Fibroblast of lung (primary cell): ENCODE measurements at regions not wholly inside any gene's neighbourhood (a gene's known extent, or its start where the extent isn't known, plus 50 kb on each side); places are given as distances from the start of the nearest gene placed in this dataset.

ENCODE experiments used
- DNase-seq, 2 donors: peaks; one replicate each; pipeline versions ENCODE4 v3.0.0 to v3.0.0-alpha.2; 2010; ENCODE audit warnings: low read depth in 2 of 2
- H2AFZ ChIP-seq: 2 replicates; pipeline ENCODE4 v1.5.1; 2012; ENCODE audit warnings: low read length, control low read depth, inconsistent platforms
- H3K27ac ChIP-seq: 2 replicates; pipeline ENCODE4 v1.5.1; 2011; ENCODE audit warnings: low read length, control low read depth; ENCODE audit not compliant: insufficient read depth
- H3K27me3 ChIP-seq: 2 replicates; pipeline ENCODE4 v1.5.1; 2011; ENCODE audit warnings: mild to moderate bottlenecking, low read length; ENCODE audit not compliant: control insufficient read depth, insufficient read depth
- H3K36me3 ChIP-seq: 2 replicates; pipeline ENCODE4 v1.5.1; 2011; ENCODE audit warnings: low read length; ENCODE audit not compliant: control insufficient read depth, insufficient read depth
- H3K4me1 ChIP-seq: 2 replicates; pipeline ENCODE4 v1.5.1; 2011; ENCODE audit warnings: low read length; ENCODE audit not compliant: control insufficient read depth, insufficient read depth; ENCODE audit errors: extremely low read depth
- H3K4me2 ChIP-seq: 2 replicates; pipeline ENCODE4 v1.5.1; 2011; ENCODE audit warnings: low read length, control low read depth; ENCODE audit not compliant: insufficient read depth; ENCODE audit errors: extremely low read depth
- H3K4me3 ChIP-seq, 4 experiments: fragments of 200-600 bp in 1 of 4; sonication (generic) in 1 of 4; replicated peaks in 1 of 4; 2 replicates each; pipeline ENCODE4 v1.5.1; 2011 to 2016; ENCODE audit warnings: low read length in 4 of 4, low read depth in 3 of 4, mild to moderate bottlenecking in 3 of 4, control low read depth in 2 of 4, inconsistent platforms in 1 of 4, mixed read lengths in 1 of 4; ENCODE audit not compliant: insufficient read depth in 1 of 4; ENCODE audit errors: control extremely low read depth in 1 of 4
- H3K79me2 ChIP-seq: 2 replicates; pipeline ENCODE4 v1.5.1; 2012; ENCODE audit warnings: mild to moderate bottlenecking, low read length, inconsistent platforms; ENCODE audit not compliant: control insufficient read depth, insufficient read depth
- H3K9ac ChIP-seq: 2 replicates; pipeline ENCODE4 v1.5.1; 2011; ENCODE audit warnings: mild to moderate bottlenecking, low read length, control low read depth; ENCODE audit not compliant: insufficient read depth
- H3K9me3 ChIP-seq: 2 replicates; pipeline ENCODE4 v1.5.1; 2012; ENCODE audit warnings: low read depth, low read length; ENCODE audit not compliant: control insufficient read depth, insufficient read depth
- H4K20me1 ChIP-seq: 2 replicates; pipeline ENCODE4 v1.5.1; 2011; ENCODE audit warnings: low read length; ENCODE audit not compliant: control insufficient read depth, insufficient read depth; ENCODE audit errors: extremely low read depth
- EZH2 ChIP-seq: IDR thresholded peaks from 2 replicates; pipeline ENCODE4 v1.5.1; 2012; ENCODE audit warnings: low read length, control low read depth, mild to moderate bottlenecking; ENCODE audit errors: missing control alignments
- TF ChIP-seq, protein P1 (sequence below), 2 donors: IDR thresholded peaks in 1 of 2; conservative IDR thresholded peaks in 1 of 2; 1 replicate in 1 of 2; 2 replicates in 1 of 2; pipeline ENCODE4 v1.5.1; 2011 to 2012; ENCODE audit warnings: low read length in 2 of 2, control low read depth in 1 of 2, inconsistent platforms in 1 of 2, low read depth in 1 of 2, mild to moderate bottlenecking in 1 of 2

- Histone ChIP-seq H4K20me1 (no peaks in the 10 kb centered on the region), H3K27ac (no peak overlapping the region), H3K4me1 (no peaks in the 10 kb centered on the region), H3K79me2 (no peaks in the 10 kb centered on the region), H3K4me2 (no peak overlapping the region), H3K9me3 (no peaks in the 10 kb centered on the region), H2AFZ (no peak overlapping the region), H3K36me3 (no peaks in the 10 kb centered on the region), H3K27me3 (no peaks in the 10 kb centered on the region), H3K4me3 (no peak overlapping the region), H3K9ac (no peak overlapping the region)
- TF ChIP-seq, protein P1, sequence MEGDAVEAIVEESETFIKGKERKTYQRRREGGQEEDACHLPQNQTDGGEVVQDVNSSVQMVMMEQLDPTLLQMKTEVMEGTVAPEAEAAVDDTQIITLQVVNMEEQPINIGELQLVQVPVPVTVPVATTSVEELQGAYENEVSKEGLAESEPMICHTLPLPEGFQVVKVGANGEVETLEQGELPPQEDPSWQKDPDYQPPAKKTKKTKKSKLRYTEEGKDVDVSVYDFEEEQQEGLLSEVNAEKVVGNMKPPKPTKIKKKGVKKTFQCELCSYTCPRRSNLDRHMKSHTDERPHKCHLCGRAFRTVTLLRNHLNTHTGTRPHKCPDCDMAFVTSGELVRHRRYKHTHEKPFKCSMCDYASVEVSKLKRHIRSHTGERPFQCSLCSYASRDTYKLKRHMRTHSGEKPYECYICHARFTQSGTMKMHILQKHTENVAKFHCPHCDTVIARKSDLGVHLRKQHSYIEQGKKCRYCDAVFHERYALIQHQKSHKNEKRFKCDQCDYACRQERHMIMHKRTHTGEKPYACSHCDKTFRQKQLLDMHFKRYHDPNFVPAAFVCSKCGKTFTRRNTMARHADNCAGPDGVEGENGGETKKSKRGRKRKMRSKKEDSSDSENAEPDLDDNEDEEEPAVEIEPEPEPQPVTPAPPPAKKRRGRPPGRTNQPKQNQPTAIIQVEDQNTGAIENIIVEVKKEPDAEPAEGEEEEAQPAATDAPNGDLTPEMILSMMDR (conservative IDR thresholded peaks at IDR 0.05 in 1 of 2, IDR thresholded peaks at IDR 0.05 in 1 of 2; ENCODE audit: low read depth in 1 of 2, low read length in 2 of 2) = peak; percentile 17 to 35
- TF ChIP-seq EZH2 = no peak
- DNase-seq = peak in 1 of 2 donors; percentile 15
Observed at GRCh38 chrX:39609941-39610340, 487.8 kb downstream of the BCOR start.

- H3K9ac ChIP-seq = no peak overlapping the region
Observed at GRCh38 chrX:39611468-39611867, 486.3 kb downstream of the BCOR start.

GRCh38 chrX:39613482-39613995 lies 484.2 kb downstream of the BCOR start:
- Histone ChIP-seq H3K27me3 (no peaks in the 10 kb centered on the region), H3K4me2 (no peak overlapping the region)

More at GRCh38 chrX:39611468-39611867, 486.3 kb downstream of the BCOR start:
- Histone ChIP-seq H2AFZ (no peak overlapping the region), H3K4me2 (no peak overlapping the region), H3K79me2 (no peaks in the 10 kb centered on the region), H3K36me3 (no peaks in the 10 kb centered on the region), H3K27me3 (no peaks in the 10 kb centered on the region), H3K4me3 (no peak overlapping the region), H3K9me3 (no peaks in the 10 kb centered on the region), H3K4me1 (no peaks in the 10 kb centered on the region), H3K27ac (no peak overlapping the region), H4K20me1 (no peaks in the 10 kb centered on the region)
- TF ChIP-seq, protein P1 (conservative IDR thresholded peaks at IDR 0.05 in 1 of 2, IDR thresholded peaks at IDR 0.05 in 1 of 2; ENCODE audit: low read depth in 1 of 2, low read length in 2 of 2) = no peak
- no peak for TF ChIP-seq EZH2
- no peak for DNase-seq

More at GRCh38 chrX:39613482-39613995, 484.2 kb downstream of the BCOR start:
- Histone ChIP-seq H3K4me1 (no peaks in the 10 kb centered on the region), H2AFZ (no peak overlapping the region), H4K20me1 (no peaks in the 10 kb centered on the region), H3K79me2 (no peaks in the 10 kb centered on the region), H3K9me3 (no peaks in the 10 kb centered on the region), H3K27ac (no peak overlapping the region), H3K4me3 (no peak overlapping the region), H3K36me3 (no peaks in the 10 kb centered on the region), H3K9ac (no peak overlapping the region)
- peak in 1 of 2 donors; percentile 16 for DNase-seq
- TF ChIP-seq EZH2 = no peak
- TF ChIP-seq, protein P1 (conservative IDR thresholded peaks at IDR 0.05 in 1 of 2, IDR thresholded peaks at IDR 0.05 in 1 of 2; ENCODE audit: low read depth in 1 of 2, low read length in 2 of 2) = no peak
